ENCODE measurements at regions not wholly inside any gene's neighbourhood (a gene's known extent, or its start where the extent isn't known, plus 50 kb on each side); places are given as distances from the start of the nearest gene placed in this dataset.

DNA sequence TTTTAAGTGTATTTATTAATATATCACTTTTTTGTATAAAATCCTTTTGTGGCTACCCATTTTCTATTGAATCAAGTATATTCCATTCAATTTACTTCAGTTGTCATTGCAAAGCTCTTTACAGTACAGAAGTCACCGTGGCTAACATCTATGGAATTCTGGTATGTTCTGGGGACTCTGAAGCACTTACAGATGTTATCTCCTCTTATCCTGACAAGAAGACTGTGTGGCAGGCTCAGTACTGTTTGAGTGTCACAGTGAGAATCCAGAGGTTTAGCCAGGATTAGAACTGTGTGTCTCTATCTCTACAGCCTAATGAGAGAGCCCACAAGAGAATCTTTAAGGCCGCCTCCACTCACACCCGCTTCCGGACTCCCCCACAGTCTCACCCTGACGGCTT is 78.2 kb upstream of the SORBS2 start:
- no peaks in the 10 kb centered on the region for H3K36me3 Mint-ChIP-seq (ENCODE audit: insufficient read depth, unreplicated experiment)
- H3K27me3 Mint-ChIP-seq (ENCODE audit: insufficient read depth, unreplicated experiment) = no peaks in the 10 kb centered on the region
- ChIA-PET CTCF (interaction anchor here (0.5 to 1.3 kb wide), 3 partner anchors 115 to 248 kb away, joined by 3 to 4 read pairs (median 4); no protein-coding TSS in a partner anchor), POLR2A (no interaction called here)
- intact Hi-C loops (cut with micrococcal nuclease) = no loop called here
- no peaks in the 10 kb centered on the region for H3K4me1 Mint-ChIP-seq (ENCODE audit: insufficient read depth, unreplicated experiment)
- DNase-seq (ENCODE audit: unreplicated experiment) = no peak
- no peak overlapping the region for H3K4me3 Mint-ChIP-seq (ENCODE audit: unreplicated experiment)
- BruUV-seq (replicated peaks) = no TSS peak
- peaks cover 16% of the 10 kb centered on the region for H3K9me3 Mint-ChIP-seq (ENCODE audit: unreplicated experiment)
- H3K27ac Mint-ChIP-seq (ENCODE audit: low read depth, unreplicated experiment) = no peak overlapping the region
- TF ChIP-seq, protein P1, sequence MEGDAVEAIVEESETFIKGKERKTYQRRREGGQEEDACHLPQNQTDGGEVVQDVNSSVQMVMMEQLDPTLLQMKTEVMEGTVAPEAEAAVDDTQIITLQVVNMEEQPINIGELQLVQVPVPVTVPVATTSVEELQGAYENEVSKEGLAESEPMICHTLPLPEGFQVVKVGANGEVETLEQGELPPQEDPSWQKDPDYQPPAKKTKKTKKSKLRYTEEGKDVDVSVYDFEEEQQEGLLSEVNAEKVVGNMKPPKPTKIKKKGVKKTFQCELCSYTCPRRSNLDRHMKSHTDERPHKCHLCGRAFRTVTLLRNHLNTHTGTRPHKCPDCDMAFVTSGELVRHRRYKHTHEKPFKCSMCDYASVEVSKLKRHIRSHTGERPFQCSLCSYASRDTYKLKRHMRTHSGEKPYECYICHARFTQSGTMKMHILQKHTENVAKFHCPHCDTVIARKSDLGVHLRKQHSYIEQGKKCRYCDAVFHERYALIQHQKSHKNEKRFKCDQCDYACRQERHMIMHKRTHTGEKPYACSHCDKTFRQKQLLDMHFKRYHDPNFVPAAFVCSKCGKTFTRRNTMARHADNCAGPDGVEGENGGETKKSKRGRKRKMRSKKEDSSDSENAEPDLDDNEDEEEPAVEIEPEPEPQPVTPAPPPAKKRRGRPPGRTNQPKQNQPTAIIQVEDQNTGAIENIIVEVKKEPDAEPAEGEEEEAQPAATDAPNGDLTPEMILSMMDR (IDR thresholded peaks at IDR 0.05; ENCODE audit: unreplicated experiment) = no peak

DNA sequence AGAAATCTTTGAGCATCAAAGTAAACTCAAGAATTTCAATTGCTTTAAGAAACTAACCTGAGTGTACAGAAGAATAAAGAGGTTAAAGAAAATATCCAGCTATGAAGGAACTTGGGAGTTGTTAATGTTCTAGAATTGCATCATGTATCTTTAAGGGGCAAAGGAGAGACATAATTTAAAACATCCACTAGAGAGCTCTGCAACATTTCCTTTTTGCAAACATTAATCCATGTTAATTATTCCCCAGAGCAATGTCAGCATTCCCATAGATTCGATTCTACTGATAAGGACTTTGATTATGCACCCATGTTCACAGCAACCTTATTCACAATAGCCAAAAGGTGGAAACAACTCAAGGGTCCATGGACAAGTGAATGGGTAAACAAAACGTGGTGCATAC is 80.2 kb upstream of the SORBS2 start:
- Mint-ChIP-seq H3K27ac (ENCODE audit: low read depth, unreplicated experiment) (no peak overlapping the region), H3K27me3 (ENCODE audit: insufficient read depth, unreplicated experiment) (no peaks in the 10 kb centered on the region), H3K36me3 (ENCODE audit: insufficient read depth, unreplicated experiment) (no peaks in the 10 kb centered on the region), H3K4me1 (ENCODE audit: insufficient read depth, unreplicated experiment) (no peaks in the 10 kb centered on the region), H3K9me3 (ENCODE audit: unreplicated experiment) (peaks cover 16% of the 10 kb centered on the region), H3K4me3 (ENCODE audit: unreplicated experiment) (no peak overlapping the region)
- TF ChIP-seq, protein P1 (IDR thresholded peaks at IDR 0.05; ENCODE audit: unreplicated experiment) = no peak
- DNase-seq (ENCODE audit: unreplicated experiment) = no peak
- CTCF ChIA-PET = no interaction called here
- BruUV-seq (replicated peaks) = no TSS peak
- POLR2A ChIA-PET = no interaction called here
- intact Hi-C loops (cut with micrococcal nuclease) = no loop called here

DNA sequence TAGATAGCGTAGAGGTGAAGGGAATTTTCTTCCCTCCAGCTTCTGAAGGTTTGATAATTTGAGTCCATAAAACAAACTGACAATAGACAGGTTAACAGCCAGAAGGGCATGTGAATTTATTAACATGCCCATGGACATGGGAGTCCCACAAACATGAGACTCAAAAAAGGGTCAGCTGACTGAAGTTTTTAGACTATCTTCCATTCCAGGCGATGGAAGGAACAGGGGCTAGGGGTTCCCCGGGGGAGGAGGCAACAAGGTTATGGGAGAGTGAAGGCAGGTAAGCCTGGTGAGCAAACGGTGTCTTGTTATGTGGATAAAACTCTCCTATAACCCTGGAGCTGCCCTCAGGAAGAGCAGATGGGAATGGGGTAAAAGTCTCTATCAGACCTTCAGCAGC is 81.5 kb upstream of the SORBS2 start:
- no peaks in the 10 kb centered on the region for H3K4me1 Mint-ChIP-seq (ENCODE audit: insufficient read depth, unreplicated experiment)
- no peaks in the 10 kb centered on the region for H3K36me3 Mint-ChIP-seq (ENCODE audit: insufficient read depth, unreplicated experiment)
- BruUV-seq (replicated peaks) = no TSS peak
- TF ChIP-seq, protein P1 (IDR thresholded peaks at IDR 0.05; ENCODE audit: unreplicated experiment) = no peak
- CTCF ChIA-PET = no interaction called here
- intact Hi-C loops (cut with micrococcal nuclease) = no loop called here
- H3K27ac Mint-ChIP-seq (ENCODE audit: low read depth, unreplicated experiment) = no peak overlapping the region
- DNase-seq (ENCODE audit: unreplicated experiment) = no peak
- H3K27me3 Mint-ChIP-seq (ENCODE audit: insufficient read depth, unreplicated experiment) = no peaks in the 10 kb centered on the region
- H3K9me3 Mint-ChIP-seq (ENCODE audit: unreplicated experiment) = peaks cover 16% of the 10 kb centered on the region
- no peak overlapping the region for H3K4me3 Mint-ChIP-seq (ENCODE audit: unreplicated experiment)
- POLR2A ChIA-PET = no interaction called here

DNA sequence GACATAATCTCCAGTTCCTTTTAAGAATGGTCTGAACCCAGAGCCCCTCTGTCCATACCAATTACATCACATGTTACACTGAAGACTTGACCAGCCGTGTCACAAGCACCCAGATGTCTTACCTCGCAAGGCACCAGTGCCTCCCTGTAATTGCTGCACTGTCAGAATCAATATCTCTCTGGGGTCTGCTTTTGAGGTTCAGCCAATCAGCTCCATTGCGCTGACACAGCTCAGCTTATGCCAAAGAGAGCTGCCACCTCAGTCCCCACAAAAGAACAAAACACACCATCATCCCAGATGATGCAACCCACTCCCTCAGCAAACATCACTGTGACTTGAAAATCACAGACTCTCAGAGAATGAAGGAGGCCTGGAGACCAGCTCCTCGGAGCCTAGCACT is 82.5 kb upstream of the SORBS2 start:
- Mint-ChIP-seq H3K27me3 (ENCODE audit: insufficient read depth, unreplicated experiment) (no peaks in the 10 kb centered on the region), H3K27ac (ENCODE audit: low read depth, unreplicated experiment) (no peak overlapping the region), H3K4me1 (ENCODE audit: insufficient read depth, unreplicated experiment) (no peaks in the 10 kb centered on the region), H3K4me3 (ENCODE audit: unreplicated experiment) (no peak overlapping the region), H3K9me3 (ENCODE audit: unreplicated experiment) (peaks cover 12% of the 10 kb centered on the region), H3K36me3 (ENCODE audit: insufficient read depth, unreplicated experiment) (no peaks in the 10 kb centered on the region)
- no TSS peak for BruUV-seq (replicated peaks)
- intact Hi-C loops (cut with micrococcal nuclease) = no loop called here
- TF ChIP-seq, protein P1 (IDR thresholded peaks at IDR 0.05; ENCODE audit: unreplicated experiment) = no peak
- POLR2A ChIA-PET = no interaction called here
- DNase-seq (ENCODE audit: unreplicated experiment) = no peak
- CTCF ChIA-PET = no interaction called here
